DMS 273 treated with DMSO at 0.1 percent for 48 hours (cell line): ENCODE measurements at regions not wholly inside any gene's neighbourhood (a gene's known extent, or its start where the extent isn't known, plus 50 kb on each side); places are given as distances from the start of the nearest gene placed in this dataset.

ENCODE experiments used
- DNase-seq: peaks from one replicate; lab custom pipeline; 2025; lab: John Stamatoyannopoulos, UW

- DNase-seq, result no peak
These were observed 86.1 kb upstream of the VAV3 start for GRCh38 chr1:108050911-108051629.

- DNase-seq, result no peak
These were observed 85.2 kb upstream of the VAV3 start for GRCh38 chr1:108050158-108050557.

- DNase-seq, result no peak
These were observed 84.3 kb upstream of the VAV3 start for GRCh38 chr1:108049178-108049819.

- DNase-seq, result no peak
These were observed 83.6 kb upstream of the VAV3 start for GRCh38 chr1:108048301-108049177.

- DNase-seq, result no peak
These were observed 82.1 kb upstream of the VAV3 start for GRCh38 chr1:108047085-108047484.

GRCh38 chr1:108046026-108046425, 81.0 kb upstream of the VAV3 start:
- no peak for DNase-seq

GRCh38 chr1:108045460-108045859, 80.5 kb upstream of the VAV3 start:
- no peak for DNase-seq

- DNase-seq, result no peak
These were observed 79.3 kb upstream of the VAV3 start for GRCh38 chr1:108044318-108044717.

- no peak for DNase-seq
These were observed 78.7 kb upstream of the VAV3 start for GRCh38 chr1:108043707-108044106.

GRCh38 chr1:108042610-108043009, 77.6 kb upstream of the VAV3 start:
- no peak for DNase-seq

- DNase-seq, result no peak
These were observed 76.6 kb upstream of the VAV3 start for GRCh38 chr1:108041360-108042142.

- no peak for DNase-seq
These were observed 73.8 kb upstream of the VAV3 start for GRCh38 chr1:108038653-108039236.

GRCh38 chr1:108036796-108037562, 72.0 kb upstream of the VAV3 start:
- no peak for DNase-seq

- no peak for DNase-seq
These were observed 69.4 kb upstream of the VAV3 start for GRCh38 chr1:108034396-108034795.

GRCh38 chr1:108033550-108033951, 68.6 kb upstream of the VAV3 start:
- DNase-seq, result no peak

GRCh38 chr1:108028841-108029388, 63.9 kb upstream of the VAV3 start:
- no peak for DNase-seq

GRCh38 chr1:108027389-108027788, 62.4 kb upstream of the VAV3 start:
- DNase-seq, result peak; percentile 46

- DNase-seq, result no peak
These were observed 52.7 kb upstream of the VAV3 start for GRCh38 chr1:108017698-108018097.

- peak; percentile 19 for DNase-seq
These were observed 51.5 kb upstream of the VAV3 start for GRCh38 chr1:108016451-108016920.
